ENCODE measurements at regions not wholly inside any gene's neighbourhood (a gene's known extent, or its start where the extent isn't known, plus 50 kb on each side); places are given as distances from the start of the nearest gene placed in this dataset.

DNA sequence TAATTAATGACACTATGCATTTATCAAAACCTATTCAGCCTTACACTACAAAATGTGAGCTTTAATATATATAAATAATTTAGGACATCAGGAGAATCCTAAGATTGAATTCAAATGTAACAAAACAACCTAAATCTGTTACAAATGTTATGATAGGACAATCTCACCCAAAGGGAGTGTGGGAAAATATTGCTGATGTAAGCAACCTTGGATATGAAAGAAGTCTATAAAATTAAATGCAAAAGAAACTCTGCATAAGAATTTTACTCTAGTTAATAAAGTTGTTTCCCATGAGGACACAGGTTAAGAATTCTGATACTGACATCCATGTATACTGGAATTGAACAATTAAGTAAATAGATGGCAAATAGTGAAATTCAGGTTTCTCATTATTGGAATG, 424.5 kb upstream of the MON1B start:
- Mint-ChIP-seq H3K27ac (no peak overlapping the region), H3K27me3 (no peaks in the 10 kb centered on the region), H3K4me1 (no peaks in the 10 kb centered on the region), H3K36me3 (no peaks in the 10 kb centered on the region), H3K9me3 (peaks cover 0 to 16% (median 5%) of the 10 kb centered on the region in 7 donors), H3K4me3 (no peak overlapping the region)
- H3K27ac ChIP-seq (ENCODE audit: insufficient read depth, low read length, poor library complexity, severe bottlenecking), result no peak overlapping the region
- ATAC-seq (ENCODE audit: low read depth in 2 of 2), result no peak
- no peaks in the 10 kb centered on the region for H3K36me3 ChIP-seq (ENCODE audit: control insufficient read depth, insufficient read depth, low read length)
- no peaks in the 10 kb centered on the region for H3K27me3 ChIP-seq (ENCODE audit: control insufficient read depth, insufficient read depth, low read length)
- H3K4me3 ChIP-seq (ENCODE audit: low read depth, low read length), result no peak overlapping the region
- H3K4me1 ChIP-seq (ENCODE audit: control insufficient read depth, insufficient read depth, low read length, poor library complexity, severe bottlenecking), result no peaks in the 10 kb centered on the region
- H3K9me3 ChIP-seq (ENCODE audit: control insufficient read depth in 2 of 2, low read length in 2 of 2), result peaks cover 4 to 6% of the 10 kb centered on the region in 2 experiments
- no peak for DNase-seq

DNA sequence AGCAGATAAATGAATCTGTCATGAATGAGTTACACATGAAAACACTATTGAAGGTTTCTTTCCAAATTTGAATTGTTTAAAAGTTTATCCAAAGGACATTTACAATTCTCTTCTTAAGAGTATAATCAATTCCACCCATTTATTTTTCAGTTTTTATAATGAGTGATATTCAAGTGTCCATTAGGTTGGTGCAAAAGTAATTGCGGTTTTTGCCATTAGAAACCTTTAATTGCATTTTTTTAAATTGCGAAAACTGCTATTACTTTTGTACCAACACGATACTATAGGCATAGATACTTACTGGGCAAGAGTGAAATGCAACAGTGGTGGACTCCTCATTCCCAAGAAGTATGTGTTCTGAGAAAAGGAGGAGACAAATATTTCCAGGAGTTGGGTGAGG, 422.7 kb upstream of the MON1B start:
- H3K4me1 ChIP-seq (ENCODE audit: control insufficient read depth, insufficient read depth, low read length, poor library complexity, severe bottlenecking), result no peaks in the 10 kb centered on the region
- Mint-ChIP-seq H3K27ac (no peak overlapping the region), H3K27me3 (no peaks in the 10 kb centered on the region), H3K9me3 (peaks cover 0 to 18% (median 5%) of the 10 kb centered on the region in 7 donors), H3K4me3 (no peak overlapping the region), H3K4me1 (no peaks in the 10 kb centered on the region), H3K36me3 (no peaks in the 10 kb centered on the region)
- H3K27me3 ChIP-seq (ENCODE audit: control insufficient read depth, insufficient read depth, low read length), result no peaks in the 10 kb centered on the region
- no peaks in the 10 kb centered on the region for H3K36me3 ChIP-seq (ENCODE audit: control insufficient read depth, insufficient read depth, low read length)
- DNase-seq, result no peak
- H3K27ac ChIP-seq (ENCODE audit: insufficient read depth, low read length, poor library complexity, severe bottlenecking), result no peak overlapping the region
- H3K4me3 ChIP-seq (ENCODE audit: low read depth, low read length), result no peak overlapping the region
- H3K9me3 ChIP-seq (ENCODE audit: control insufficient read depth in 2 of 2, low read length in 2 of 2), result peaks cover 0 to 2% of the 10 kb centered on the region in 2 experiments
- ATAC-seq (ENCODE audit: low read depth in 2 of 2), result no peak

DNA sequence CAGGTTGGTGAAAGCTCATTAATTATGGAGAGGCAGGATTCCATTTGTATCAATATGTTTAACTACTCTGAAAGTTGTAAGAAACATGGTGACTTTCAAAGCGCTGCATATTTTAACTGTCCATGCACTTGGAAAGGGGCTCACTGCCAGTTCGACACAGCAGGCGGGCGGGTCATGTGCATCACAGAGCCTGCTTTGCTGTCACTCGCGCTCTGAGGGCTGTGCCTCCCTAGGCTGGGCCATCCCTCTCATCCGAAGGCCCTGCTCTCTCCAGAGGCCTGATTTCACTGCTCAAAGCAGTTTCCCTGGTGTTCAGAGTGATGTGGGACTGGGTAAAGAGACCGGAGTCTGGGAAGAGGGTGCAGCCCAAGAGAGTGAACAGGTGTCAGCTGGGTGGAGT, 422.0 kb upstream of the MON1B start:
- Histone ChIP-seq H3K4me1 (ENCODE audit: control insufficient read depth, insufficient read depth, low read length, poor library complexity, severe bottlenecking) (no peaks in the 10 kb centered on the region), H3K27ac (ENCODE audit: insufficient read depth, low read length, poor library complexity, severe bottlenecking) (no peak overlapping the region), H3K36me3 (ENCODE audit: control insufficient read depth, insufficient read depth, low read length) (no peaks in the 10 kb centered on the region), H3K4me3 (ENCODE audit: low read depth, low read length) (no peak overlapping the region), H3K9me3 (ENCODE audit: control insufficient read depth in 2 of 2, low read length in 2 of 2) (no peaks in the 10 kb centered on the region), H3K27me3 (ENCODE audit: control insufficient read depth, insufficient read depth, low read length) (no peaks in the 10 kb centered on the region)
- ATAC-seq (ENCODE audit: low read depth in 2 of 2), result no peak
- H3K9me3 Mint-ChIP-seq, result peaks cover 0 to 18% (median 5%) of the 10 kb centered on the region in 7 donors
- H3K4me3 Mint-ChIP-seq, result no peak overlapping the region
- H3K4me1 Mint-ChIP-seq, result no peaks in the 10 kb centered on the region
- H3K27ac Mint-ChIP-seq, result no peak overlapping the region
- no peaks in the 10 kb centered on the region for H3K27me3 Mint-ChIP-seq
- DNase-seq, result no peak
- H3K36me3 Mint-ChIP-seq, result no peaks in the 10 kb centered on the region

DNA sequence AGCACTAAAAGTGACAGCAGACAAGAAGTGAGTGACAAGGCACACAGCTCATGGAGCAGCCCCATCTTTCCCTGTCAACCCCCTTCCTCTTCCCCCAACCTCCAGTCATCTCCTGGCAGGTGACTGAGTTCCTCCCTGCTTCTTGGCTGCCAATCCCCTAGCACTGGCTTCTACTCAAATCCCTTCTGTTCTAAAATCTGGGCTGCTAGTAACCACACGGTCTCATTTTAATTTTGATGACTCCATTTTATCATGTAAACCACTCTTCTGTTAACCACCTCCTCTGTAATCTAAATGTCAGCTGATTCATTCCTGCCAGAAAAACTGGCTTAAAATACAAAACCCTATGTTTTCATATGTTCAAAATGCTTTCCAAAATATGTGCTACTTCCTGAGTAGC, 419.8 kb upstream of the MON1B start:
- H3K4me3 ChIP-seq (ENCODE audit: low read depth, low read length), result no peak overlapping the region
- H3K4me1 Mint-ChIP-seq, result no peaks in the 10 kb centered on the region
- no peaks in the 10 kb centered on the region for H3K36me3 Mint-ChIP-seq
- H3K27ac ChIP-seq (ENCODE audit: insufficient read depth, low read length, poor library complexity, severe bottlenecking), result no peak overlapping the region
- H3K27me3 ChIP-seq (ENCODE audit: control insufficient read depth, insufficient read depth, low read length), result no peaks in the 10 kb centered on the region
- H3K9me3 Mint-ChIP-seq, result peaks cover 1 to 13% (median 3%) of the 10 kb centered on the region in 7 donors
- H3K27ac Mint-ChIP-seq, result no peak overlapping the region
- no peak for DNase-seq
- H3K4me3 Mint-ChIP-seq, result no peak overlapping the region
- ATAC-seq (ENCODE audit: low read depth in 2 of 2), result no peak
- no peaks in the 10 kb centered on the region for H3K9me3 ChIP-seq (ENCODE audit: control insufficient read depth in 2 of 2, low read length in 2 of 2)
- no peaks in the 10 kb centered on the region for H3K36me3 ChIP-seq (ENCODE audit: control insufficient read depth, insufficient read depth, low read length)
- H3K27me3 Mint-ChIP-seq, result no peaks in the 10 kb centered on the region
- H3K4me1 ChIP-seq (ENCODE audit: control insufficient read depth, insufficient read depth, low read length, poor library complexity, severe bottlenecking), result no peaks in the 10 kb centered on the region

DNA sequence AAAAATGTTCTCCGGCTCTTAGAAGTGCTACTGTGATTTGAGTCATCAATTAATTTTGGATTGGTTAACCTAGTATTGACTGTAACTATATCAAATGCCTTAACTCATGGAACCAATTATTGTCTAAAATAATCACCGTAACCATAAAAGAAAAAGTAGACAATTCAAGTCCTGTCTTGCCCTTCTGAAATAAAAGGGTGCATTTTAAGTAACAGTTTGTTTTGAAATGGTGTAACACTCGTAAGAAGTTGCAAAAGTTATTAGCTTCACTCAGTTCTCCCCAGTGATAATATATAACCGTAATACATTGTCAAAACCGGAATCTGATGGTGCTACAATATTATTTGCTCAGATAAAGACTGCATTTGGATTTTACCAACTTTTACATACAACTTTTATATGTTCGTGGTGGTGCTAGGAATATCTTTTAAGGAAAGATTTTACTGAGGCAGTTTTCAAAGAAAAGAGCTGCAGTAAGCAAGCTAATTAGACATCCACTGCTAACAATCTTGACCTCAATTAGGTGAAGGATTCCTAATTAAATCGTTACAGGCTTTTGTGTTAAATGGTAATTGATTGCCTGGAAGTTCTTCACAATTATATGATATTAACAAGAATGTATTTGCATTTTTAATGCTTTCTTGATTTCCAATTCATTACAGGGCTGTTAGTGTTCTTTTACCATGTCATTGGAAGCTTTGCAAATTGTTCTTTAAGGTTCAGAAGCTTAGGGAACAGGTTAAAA, 413.1 kb upstream of the MON1B start:
- DNase-seq (no peak), ATAC-seq (ENCODE audit: low read depth in 2 of 2) (no peak)
- Mint-ChIP-seq H3K36me3 (no peaks in the 10 kb centered on the region), H3K27ac (no peak overlapping the region), H3K4me1 (no peaks in the 10 kb centered on the region), H3K27me3 (no peaks in the 10 kb centered on the region), H3K4me3 (no peak overlapping the region), H3K9me3 (peaks cover 0 to 19% (median 5%) of the 10 kb centered on the region in 7 donors)
- Histone ChIP-seq H3K4me1 (ENCODE audit: control insufficient read depth, insufficient read depth, low read length, poor library complexity, severe bottlenecking) (no peaks in the 10 kb centered on the region), H3K27ac (ENCODE audit: insufficient read depth, low read length, poor library complexity, severe bottlenecking) (no peak overlapping the region), H3K4me3 (ENCODE audit: low read depth, low read length) (no peak overlapping the region), H3K9me3 (ENCODE audit: control insufficient read depth in 2 of 2, low read length in 2 of 2) (no peaks in the 10 kb centered on the region), H3K27me3 (ENCODE audit: control insufficient read depth, insufficient read depth, low read length) (no peaks in the 10 kb centered on the region), H3K36me3 (ENCODE audit: control insufficient read depth, insufficient read depth, low read length) (no peaks in the 10 kb centered on the region)

DNA sequence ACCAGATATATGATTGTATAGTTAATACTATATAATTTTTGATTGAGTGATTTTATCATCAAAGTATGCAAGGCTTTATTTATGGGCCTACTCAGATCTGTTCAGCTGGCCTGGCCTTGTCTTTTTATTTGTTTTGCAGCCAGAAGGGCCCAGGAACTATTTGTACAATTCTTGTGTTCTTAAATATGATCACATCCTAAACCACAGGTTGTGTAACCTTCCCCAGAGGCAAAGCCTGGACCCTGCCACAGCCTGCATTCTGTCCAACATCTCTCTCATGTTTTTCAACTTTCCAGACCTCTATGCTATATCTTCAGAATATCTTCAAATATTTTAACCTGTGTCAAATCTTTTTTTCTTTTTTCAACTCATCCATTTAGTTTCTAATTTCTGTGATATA, 410.4 kb upstream of the MON1B start:
- Mint-ChIP-seq H3K4me3 (no peak overlapping the region), H3K27ac (no peak overlapping the region)
- H3K27ac ChIP-seq (ENCODE audit: insufficient read depth, low read length, poor library complexity, severe bottlenecking), result no peak overlapping the region

DNA sequence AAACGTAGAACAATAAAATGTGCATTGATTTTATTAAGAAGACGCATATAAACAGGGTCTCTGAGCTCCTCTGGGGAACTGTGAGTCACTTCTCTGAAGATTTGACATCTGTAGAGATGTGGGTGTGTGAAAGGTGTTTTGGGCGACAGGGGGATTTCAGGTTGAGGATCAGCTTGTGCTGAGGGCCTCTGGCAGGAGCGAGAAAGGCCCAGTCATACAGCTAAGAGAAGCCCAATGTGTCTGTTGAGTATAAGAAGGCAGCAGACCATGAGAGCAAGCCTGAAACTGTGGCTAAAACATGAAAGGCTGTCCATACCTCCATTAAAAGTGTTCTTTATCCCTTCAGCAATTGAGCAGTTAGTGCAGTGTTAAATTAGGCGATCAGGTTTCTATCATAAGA, 406.5 kb upstream of the MON1B start:
- Histone ChIP-seq H3K36me3 (ENCODE audit: control insufficient read depth, insufficient read depth, low read length) (no peaks in the 10 kb centered on the region), H3K9me3 (ENCODE audit: control insufficient read depth in 2 of 2, low read length in 2 of 2) (peaks cover 0 to 9% of the 10 kb centered on the region in 2 experiments), H3K4me1 (ENCODE audit: control insufficient read depth, insufficient read depth, low read length, poor library complexity, severe bottlenecking) (no peaks in the 10 kb centered on the region), H3K27ac (ENCODE audit: insufficient read depth, low read length, poor library complexity, severe bottlenecking) (no peak overlapping the region), H3K4me3 (ENCODE audit: low read depth, low read length) (no peak overlapping the region), H3K27me3 (ENCODE audit: control insufficient read depth, insufficient read depth, low read length) (no peaks in the 10 kb centered on the region)
- Mint-ChIP-seq H3K4me3 (no peak overlapping the region), H3K9me3 (peaks cover 3 to 34% (median 7%) of the 10 kb centered on the region in 7 donors), H3K27me3 (no peaks in the 10 kb centered on the region), H3K4me1 (no peaks in the 10 kb centered on the region), H3K27ac (no peak overlapping the region), H3K36me3 (no peaks in the 10 kb centered on the region)
- DNase-seq (no peak), ATAC-seq (ENCODE audit: low read depth in 2 of 2) (no peak)

More for the DNA sequence above, 410.4 kb upstream of the MON1B start:
- Mint-ChIP-seq H3K4me1 (no peaks in the 10 kb centered on the region), H3K36me3 (no peaks in the 10 kb centered on the region), H3K27me3 (no peaks in the 10 kb centered on the region), H3K9me3 (peaks cover 1 to 24% (median 5%) of the 10 kb centered on the region in 7 donors)
- H3K4me1 ChIP-seq (ENCODE audit: control insufficient read depth, insufficient read depth, low read length, poor library complexity, severe bottlenecking), result no peaks in the 10 kb centered on the region
- H3K27me3 ChIP-seq (ENCODE audit: control insufficient read depth, insufficient read depth, low read length), result no peaks in the 10 kb centered on the region
- DNase-seq, result no peak
- no peak overlapping the region for H3K4me3 ChIP-seq (ENCODE audit: low read depth, low read length)
- H3K9me3 ChIP-seq (ENCODE audit: control insufficient read depth in 2 of 2, low read length in 2 of 2), result peaks cover 0 to 4% of the 10 kb centered on the region in 2 experiments
- ATAC-seq (ENCODE audit: low read depth in 2 of 2), result no peak
- H3K36me3 ChIP-seq (ENCODE audit: control insufficient read depth, insufficient read depth, low read length), result no peaks in the 10 kb centered on the region

DNA sequence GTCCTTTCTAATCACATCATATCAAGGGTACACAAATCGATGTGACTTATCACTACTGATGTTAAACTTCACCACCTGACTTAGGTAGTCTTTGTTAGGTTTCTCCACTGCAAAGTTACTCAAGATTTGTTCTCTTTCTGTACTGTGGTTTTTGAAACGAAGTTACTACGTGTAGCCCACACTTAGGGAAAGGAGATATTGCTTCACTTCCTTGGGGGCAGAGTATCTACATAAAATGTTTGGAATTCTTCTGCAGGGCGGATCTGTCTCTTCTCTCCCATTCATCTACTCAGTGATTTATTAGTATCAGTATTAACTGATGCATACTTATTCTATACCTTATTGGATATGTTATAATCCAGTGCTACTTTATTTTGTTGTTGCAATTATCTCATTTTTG, 403.6 kb upstream of the MON1B start:
- Histone ChIP-seq H3K9me3 (ENCODE audit: control insufficient read depth in 2 of 2, low read length in 2 of 2) (peaks cover 0 to 9% of the 10 kb centered on the region in 2 experiments), H3K27me3 (ENCODE audit: control insufficient read depth, insufficient read depth, low read length) (no peaks in the 10 kb centered on the region), H3K4me3 (ENCODE audit: low read depth, low read length) (no peak overlapping the region), H3K4me1 (ENCODE audit: control insufficient read depth, insufficient read depth, low read length, poor library complexity, severe bottlenecking) (no peaks in the 10 kb centered on the region), H3K36me3 (ENCODE audit: control insufficient read depth, insufficient read depth, low read length) (no peaks in the 10 kb centered on the region), H3K27ac (ENCODE audit: insufficient read depth, low read length, poor library complexity, severe bottlenecking) (no peak overlapping the region)
- ATAC-seq (ENCODE audit: low read depth in 2 of 2) (no peak), DNase-seq (no peak)
- no peak overlapping the region for H3K4me3 Mint-ChIP-seq
- H3K9me3 Mint-ChIP-seq, result peaks cover 3 to 20% (median 8%) of the 10 kb centered on the region in 7 donors
- no peaks in the 10 kb centered on the region for H3K36me3 Mint-ChIP-seq
- no peak overlapping the region for H3K27ac Mint-ChIP-seq
- H3K27me3 Mint-ChIP-seq, result no peaks in the 10 kb centered on the region
- no peaks in the 10 kb centered on the region for H3K4me1 Mint-ChIP-seq

All from CD4-positive, CD25-positive, alpha-beta regulatory T cell (primary cell).